H1 (cell line): ENCODE measurements at regions not wholly inside any gene's neighbourhood (a gene's known extent, or its start where the extent isn't known, plus 50 kb on each side); places are given as distances from the start of the nearest gene placed in this dataset.
A peak's percentile ranks its signal among the peaks of the same experiment; 100 is the strongest.

Experiments
- ATF3 ChIP-seq: IDR thresholded peaks from 2 replicates; pipeline ENCODE4 v1.6.1; 2011; ENCODE audit warnings: low read depth, mild to moderate bottlenecking, low read length; ENCODE audit not compliant: insufficient read depth
- BACH1 ChIP-seq: IDR thresholded peaks from 2 replicates; pipeline ENCODE4 v1.6.1; 2012; ENCODE audit warnings: low read length, improper control_type of control experiment
- CHD1 ChIP-seq: IDR thresholded peaks from 2 replicates; pipeline ENCODE4 v1.6.1; 2012; ENCODE audit warnings: low read depth, low read length, improper control_type of control experiment
- E2F6 ChIP-seq: IDR thresholded peaks from 2 replicates; pipeline ENCODE4 v1.6.1; 2012; ENCODE audit warnings: inconsistent platforms
- EZH2 ChIP-seq: fragments of 200-600 bp; sonication (generic); IDR thresholded peaks from 2 replicates; pipeline ENCODE4 v1.7.1; 2012; ENCODE audit warnings: low read depth, mild to moderate bottlenecking, moderate library complexity, low read length, inconsistent platforms; ENCODE audit not compliant: severe bottlenecking
- GTF2F1 ChIP-seq: IDR thresholded peaks from 2 replicates; pipeline ENCODE4 v1.6.1; 2012; ENCODE audit warnings: low read depth, low read length, improper control_type of control experiment, borderline replicate concordance
- HDAC2 ChIP-seq, 2 experiments: fragments of 300-600 bp in 1 of 2; sonication (generic) in 1 of 2; IDR thresholded peaks; 2 replicates each; pipeline ENCODE4 v1.6.1; 2011 to 2012; ENCODE audit warnings: low read depth in 2 of 2, low read length in 2 of 2, mild to moderate bottlenecking in 2 of 2, moderate library complexity in 2 of 2, borderline replicate concordance in 1 of 2, inconsistent platforms in 1 of 2
- HDAC6 ChIP-seq: IDR thresholded peaks from one replicate; pipeline ENCODE4 v1.7.1; 2012; ENCODE audit warnings: low read depth, mild to moderate bottlenecking, inconsistent platforms, low read length, moderate library complexity
- KDM4A ChIP-seq: IDR thresholded peaks from one replicate; pipeline ENCODE4 v1.7.1; 2012; ENCODE audit warnings: low read depth, mild to moderate bottlenecking, moderate library complexity, low read length, inconsistent platforms; ENCODE audit not compliant: severe bottlenecking
- RAD21 ChIP-seq, 2 experiments: IDR thresholded peaks in 1 of 2; conservative IDR thresholded peaks in 1 of 2; 2 replicates each; pipeline ENCODE4 v1.6.1; 2011; ENCODE audit warnings: low read depth in 2 of 2, low read length in 2 of 2, improper control_type of control experiment in 1 of 2, inconsistent platforms in 1 of 2, mild to moderate bottlenecking in 1 of 2, moderate library complexity in 1 of 2
- TBP ChIP-seq: IDR thresholded peaks from 2 replicates; pipeline ENCODE4 v1.6.1; 2011; ENCODE audit warnings: low read depth, low read length, improper control_type of control experiment
- TF ChIP-seq, protein P1 (sequence below), 3 experiments: IDR thresholded peaks; 1 replicate in 2 of 3; 2 replicates in 1 of 3; pipeline versions ENCODE4 v1.5.1 to v1.6.1; 2011; ENCODE audit warnings: low read length in 3 of 3, mild to moderate bottlenecking in 3 of 3, inconsistent platforms in 2 of 3, low read depth in 1 of 3, moderate library complexity in 1 of 3; ENCODE audit not compliant: insufficient read depth in 1 of 3; ENCODE audit errors: control extremely low read depth in 1 of 3

DNA sequence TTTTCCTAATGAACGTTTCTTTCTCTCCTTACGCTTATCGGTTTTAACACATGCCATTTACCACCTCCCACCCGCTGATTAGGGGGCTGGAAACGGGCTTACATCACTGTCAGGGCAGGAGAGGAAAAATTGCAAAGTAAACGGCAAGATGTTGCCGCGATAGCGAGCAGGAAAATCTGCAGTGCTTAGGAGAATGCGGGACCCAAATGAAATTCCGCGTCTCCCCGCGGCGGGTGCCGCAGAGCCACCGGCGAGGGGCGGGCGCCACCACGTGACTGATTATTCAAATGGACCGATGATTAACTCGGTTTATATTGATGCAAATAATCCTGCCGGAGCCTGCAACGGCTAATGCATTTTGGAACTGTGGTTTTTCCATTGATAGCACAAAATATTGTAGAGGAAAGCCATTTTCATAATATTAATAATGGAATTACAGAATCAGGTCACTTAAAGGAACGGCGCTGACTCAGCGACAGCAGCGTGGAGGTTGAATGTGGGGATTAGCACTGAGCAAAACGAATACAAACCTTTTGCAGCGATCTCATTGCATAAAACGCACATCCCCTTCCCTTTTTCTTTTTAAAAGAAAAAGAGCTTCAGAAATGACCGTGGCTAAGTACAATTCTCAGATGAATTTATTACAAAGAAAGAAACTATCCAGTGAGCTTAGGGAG lies 224.2 kb downstream of the STIM2 start (continued):
- TF ChIP-seq E2F6 (0 out of 2 replicates have a peak, but pooled peaks have one; percentile 21), ATF3 (peak; percentile 76), TBP (no peak), RAD21 (IDR thresholded peaks at IDR 0.05 in 1 of 2, conservative IDR thresholded peaks at IDR 0.05 in 1 of 2; ENCODE audit: low read depth in 2 of 2, low read length in 2 of 2) (peak; percentile 57 to 62), BACH1 (no peak), EZH2 (no peak), KDM4A (peak; percentile 27), CHD1 (no peak), HDAC6 (no peak), GTF2F1 (no peak), HDAC2 (IDR thresholded peaks at IDR 0.05; ENCODE audit: borderline replicate concordance in 1 of 2, low read depth in 2 of 2, low read length in 2 of 2) (0 out of 4 replicates have a peak, but pooled peaks of 1 of the 2 experiments have one; percentile 34)
- TF ChIP-seq, protein P1, sequence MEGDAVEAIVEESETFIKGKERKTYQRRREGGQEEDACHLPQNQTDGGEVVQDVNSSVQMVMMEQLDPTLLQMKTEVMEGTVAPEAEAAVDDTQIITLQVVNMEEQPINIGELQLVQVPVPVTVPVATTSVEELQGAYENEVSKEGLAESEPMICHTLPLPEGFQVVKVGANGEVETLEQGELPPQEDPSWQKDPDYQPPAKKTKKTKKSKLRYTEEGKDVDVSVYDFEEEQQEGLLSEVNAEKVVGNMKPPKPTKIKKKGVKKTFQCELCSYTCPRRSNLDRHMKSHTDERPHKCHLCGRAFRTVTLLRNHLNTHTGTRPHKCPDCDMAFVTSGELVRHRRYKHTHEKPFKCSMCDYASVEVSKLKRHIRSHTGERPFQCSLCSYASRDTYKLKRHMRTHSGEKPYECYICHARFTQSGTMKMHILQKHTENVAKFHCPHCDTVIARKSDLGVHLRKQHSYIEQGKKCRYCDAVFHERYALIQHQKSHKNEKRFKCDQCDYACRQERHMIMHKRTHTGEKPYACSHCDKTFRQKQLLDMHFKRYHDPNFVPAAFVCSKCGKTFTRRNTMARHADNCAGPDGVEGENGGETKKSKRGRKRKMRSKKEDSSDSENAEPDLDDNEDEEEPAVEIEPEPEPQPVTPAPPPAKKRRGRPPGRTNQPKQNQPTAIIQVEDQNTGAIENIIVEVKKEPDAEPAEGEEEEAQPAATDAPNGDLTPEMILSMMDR (IDR thresholded peaks at IDR 0.05; ENCODE audit: control extremely low read depth in 1 of 3, insufficient read depth in 1 of 3, low read depth in 1 of 3, low read length in 3 of 3), result peak; percentile 6 to 28 (median 11); a peak in 3 of 4 replicates
